Mononuclear cell (primary cell): ENCODE measurements at regions not wholly inside any gene's neighbourhood (a gene's known extent, or its start where the extent isn't known, plus 50 kb on each side); places are given as distances from the start of the nearest gene placed in this dataset.

Source experiments
- H3K27me3 ChIP-seq: 2 replicates; pipeline ENCODE4 v1.6.0; 2011; ENCODE audit warnings: low read length, control low read depth; ENCODE audit not compliant: insufficient read depth
- H3K4me1 ChIP-seq: 2 replicates; pipeline ENCODE4 v1.5.1; 2011; ENCODE audit warnings: mild to moderate bottlenecking, low read length, control low read depth; ENCODE audit not compliant: insufficient read depth
- H3K4me3 ChIP-seq: 2 replicates; pipeline ENCODE4 v1.5.1; 2011; ENCODE audit warnings: mild to moderate bottlenecking, low read length, moderate library complexity
- H3K9me3 ChIP-seq: 2 replicates; pipeline ENCODE4 v1.5.1; 2011; ENCODE audit warnings: low read depth, mild to moderate bottlenecking, control low read depth, low read length

- Histone ChIP-seq H3K27me3 (no peaks in the 10 kb centered on the region), H3K4me1 (no peaks in the 10 kb centered on the region), H3K9me3 (peaks cover 7% of the 10 kb centered on the region), H3K4me3 (no peak overlapping the region)
These were observed 482.2 kb downstream of the SQOR start for GRCh38 chr15:46117071-46117470.

GRCh38 chr15:46120713-46121112, 485.9 kb downstream of the SQOR start:
- H3K4me1 ChIP-seq = no peaks in the 10 kb centered on the region
- H3K9me3 ChIP-seq = peaks cover 13% of the 10 kb centered on the region
- no peaks in the 10 kb centered on the region for H3K27me3 ChIP-seq
- no peak overlapping the region for H3K4me3 ChIP-seq

GRCh38 chr15:46121441-46121840, 486.6 kb downstream of the SQOR start:
- Histone ChIP-seq H3K9me3 (peaks cover 12% of the 10 kb centered on the region), H3K4me1 (no peaks in the 10 kb centered on the region), H3K27me3 (no peaks in the 10 kb centered on the region), H3K4me3 (no peak overlapping the region)

- Histone ChIP-seq H3K4me1 (no peaks in the 10 kb centered on the region), H3K27me3 (no peaks in the 10 kb centered on the region), H3K9me3 (peaks cover 6% of the 10 kb centered on the region), H3K4me3 (no peak overlapping the region)
These were observed 491.8 kb downstream of the SQOR start for GRCh38 chr15:46126581-46126980.

- Histone ChIP-seq H3K4me1 (no peaks in the 10 kb centered on the region), H3K27me3 (no peaks in the 10 kb centered on the region), H3K9me3 (peaks cover 6% of the 10 kb centered on the region), H3K4me3 (no peak overlapping the region)
These were observed 492.6 kb downstream of the SQOR start for GRCh38 chr15:46127361-46127874.

- Histone ChIP-seq H3K4me1 (no peaks in the 10 kb centered on the region), H3K4me3 (no peak overlapping the region), H3K9me3 (peaks cover 1% of the 10 kb centered on the region), H3K27me3 (no peaks in the 10 kb centered on the region)
These were observed 494.3 kb downstream of the SQOR start for GRCh38 chr15:46129145-46129544.

GRCh38 chr15:46131876-46132275, 497.0 kb downstream of the SQOR start:
- Histone ChIP-seq H3K9me3 (peaks cover 9% of the 10 kb centered on the region), H3K27me3 (no peaks in the 10 kb centered on the region), H3K4me1 (no peaks in the 10 kb centered on the region), H3K4me3 (no peak overlapping the region)

GRCh38 chr15:46137443-46137842, 502.6 kb downstream of the SQOR start:
- no peaks in the 10 kb centered on the region for H3K4me1 ChIP-seq
- peaks cover 9% of the 10 kb centered on the region for H3K9me3 ChIP-seq
- H3K27me3 ChIP-seq = no peaks in the 10 kb centered on the region
- H3K4me3 ChIP-seq = no peak overlapping the region

- Histone ChIP-seq H3K4me3 (no peak overlapping the region), H3K4me1 (no peaks in the 10 kb centered on the region), H3K27me3 (no peaks in the 10 kb centered on the region), H3K9me3 (no peaks in the 10 kb centered on the region)
These were observed 511.2 kb downstream of the SQOR start for GRCh38 chr15:46146002-46146401.

- Histone ChIP-seq H3K9me3 (no peaks in the 10 kb centered on the region), H3K27me3 (no peaks in the 10 kb centered on the region), H3K4me3 (no peak overlapping the region), H3K4me1 (no peaks in the 10 kb centered on the region)
These were observed 512.1 kb downstream of the SQOR start for GRCh38 chr15:46146915-46147314.

- H3K27me3 ChIP-seq = no peaks in the 10 kb centered on the region
- H3K4me1 ChIP-seq = no peaks in the 10 kb centered on the region
- H3K4me3 ChIP-seq = no peak overlapping the region
- no peaks in the 10 kb centered on the region for H3K9me3 ChIP-seq
These were observed 517.0 kb downstream of the SQOR start for GRCh38 chr15:46151786-46152185.

- Histone ChIP-seq H3K4me3 (no peak overlapping the region), H3K9me3 (peaks cover 7% of the 10 kb centered on the region), H3K27me3 (no peaks in the 10 kb centered on the region), H3K4me1 (no peaks in the 10 kb centered on the region)
These were observed 531.9 kb downstream of the SQOR start for GRCh38 chr15:46166750-46167149.

GRCh38 chr15:46170326-46170725, 535.5 kb downstream of the SQOR start:
- Histone ChIP-seq H3K27me3 (no peaks in the 10 kb centered on the region), H3K4me3 (no peak overlapping the region), H3K4me1 (no peaks in the 10 kb centered on the region), H3K9me3 (peaks cover 9% of the 10 kb centered on the region)

- H3K4me1 ChIP-seq = no peaks in the 10 kb centered on the region
- peaks cover 9% of the 10 kb centered on the region for H3K9me3 ChIP-seq
- H3K4me3 ChIP-seq = no peak overlapping the region
- H3K27me3 ChIP-seq = no peaks in the 10 kb centered on the region
These were observed 539.3 kb downstream of the SQOR start for GRCh38 chr15:46174122-46174521.

- Histone ChIP-seq H3K4me3 (no peak overlapping the region), H3K9me3 (peaks cover 2% of the 10 kb centered on the region), H3K27me3 (no peaks in the 10 kb centered on the region), H3K4me1 (no peaks in the 10 kb centered on the region)
These were observed 542.4 kb downstream of the SQOR start for GRCh38 chr15:46177219-46177618.

GRCh38 chr15:46178138-46178537, 543.3 kb downstream of the SQOR start:
- Histone ChIP-seq H3K27me3 (no peaks in the 10 kb centered on the region), H3K4me1 (no peaks in the 10 kb centered on the region), H3K4me3 (no peak overlapping the region), H3K9me3 (peaks cover 6% of the 10 kb centered on the region)
